GM23338 (cell line): ENCODE measurements at regions not wholly inside any gene's neighbourhood (a gene's known extent, or its start where the extent isn't known, plus 50 kb on each side); places are given as distances from the start of the nearest gene placed in this dataset.

Source experiments
- ATAC-seq: fragments of 200-7000 bp; cut with Tn5 transposase; 3 replicates; pipeline ENCODE4 v1.9.1; 2020
- DNase-seq: peaks from one replicate; pipeline ENCODE4 v3.0.0-alpha.2; 2015; ENCODE audit warnings: low spot score
- H2AFZ ChIP-seq: fragments of 200-600 bp; sonication (generic); 2 replicates; pipeline ENCODE4 v1.8.0; 2016; ENCODE audit warnings: antibody characterized with exemption, mild to moderate bottlenecking, moderate library complexity
- H3F3A ChIP-seq: fragments of 200-600 bp; sonication (generic); replicated peaks from 2 replicates; pipeline ENCODE4 v1.8.0; 2017; ENCODE audit warnings: antibody characterized with exemption, mixed run types, low read depth
- H3K27ac ChIP-seq: fragments of 200-600 bp; sonication (generic); 2 replicates; pipeline ENCODE4 v1.6.1; 2016; ENCODE audit warnings: low read depth
- H3K27me3 ChIP-seq: fragments of 200-600 bp; sonication (generic); 2 replicates; pipeline ENCODE4 v1.8.0; 2016; ENCODE audit warnings: mild to moderate bottlenecking, mixed run types, moderate library complexity; ENCODE audit not compliant: insufficient read depth
- H3K36me3 ChIP-seq: fragments of 200-600 bp; sonication (generic); 2 replicates; pipeline ENCODE4 v1.8.0; 2016; ENCODE audit warnings: mild to moderate bottlenecking; ENCODE audit not compliant: insufficient read depth
- H3K4me1 ChIP-seq: fragments of 200-600 bp; sonication (generic); 2 replicates; pipeline ENCODE4 v1.8.0; 2016; ENCODE audit warnings: mild to moderate bottlenecking, moderate library complexity; ENCODE audit not compliant: insufficient read depth
- H3K4me2 ChIP-seq: fragments of 200-600 bp; sonication (generic); 2 replicates; pipeline ENCODE4 v1.7.1; 2017; ENCODE audit warnings: mixed run types
- H3K4me3 ChIP-seq: fragments of 200-600 bp; sonication (generic); 2 replicates; pipeline ENCODE4 v1.6.1; 2016; ENCODE audit warnings: mixed run types
- H3K79me2 ChIP-seq: fragments of 200-600 bp; sonication (generic); replicated peaks from 2 replicates; pipeline ENCODE4 v1.8.0; 2017; ENCODE audit warnings: mild to moderate bottlenecking; ENCODE audit not compliant: insufficient read depth
- H3K9me2 ChIP-seq: fragments of 200-600 bp; sonication (generic); 2 replicates; pipeline ENCODE4 v1.8.0; 2017; ENCODE audit not compliant: insufficient read depth
- H4K20me1 ChIP-seq: fragments of 200-600 bp; sonication (generic); replicated peaks from 2 replicates; pipeline ENCODE4 v1.8.0; 2017; ENCODE audit warnings: mild to moderate bottlenecking; ENCODE audit not compliant: insufficient read depth
- H3K27ac Mint-ChIP-seq: 2 replicates; pipeline ENCODE4 v1.8.0; 2020; ENCODE audit warnings: inconsistent platforms, mild to moderate bottlenecking, moderate library complexity, mixed read lengths
- H3K27me3 Mint-ChIP-seq: 3 replicates; pipeline ENCODE4 v1.8.0; 2022; ENCODE audit warnings: low read depth, mild to moderate bottlenecking, moderate library complexity, mixed read lengths, inconsistent platforms; ENCODE audit not compliant: insufficient read depth, poor library complexity
- H3K36me3 Mint-ChIP-seq: 3 replicates; pipeline ENCODE4 v1.8.0; 2021; ENCODE audit warnings: low read depth, mild to moderate bottlenecking, inconsistent platforms, moderate library complexity, mixed read lengths
- H3K4me1 Mint-ChIP-seq: 3 replicates; pipeline ENCODE4 v1.8.0; 2020; ENCODE audit warnings: mild to moderate bottlenecking, inconsistent platforms, mixed read lengths
- H3K4me3 Mint-ChIP-seq: 3 replicates; pipeline ENCODE4 v1.8.0; 2021; ENCODE audit warnings: moderate library complexity, mild to moderate bottlenecking, inconsistent platforms, mixed read lengths
- H3K9me3 Mint-ChIP-seq: 3 replicates; pipeline ENCODE4 v1.8.0; 2020; ENCODE audit warnings: moderate library complexity, mild to moderate bottlenecking, inconsistent platforms, mixed read lengths
- CREB1 ChIP-seq: fragments of 250-450 bp; sonication (Bioruptor Pico); IDR thresholded peaks from 2 replicates; pipeline ENCODE4 v1.5.0; 2020; ENCODE audit warnings: low read depth, mild to moderate bottlenecking, moderate library complexity
- EZH2 ChIP-seq: fragments of 200-600 bp; sonication (generic); IDR thresholded peaks from one replicate; pipeline ENCODE4 v1.8.0; 2017; ENCODE audit warnings: antibody characterized with exemption, mild to moderate bottlenecking, low read depth; ENCODE audit not compliant: unreplicated experiment
- EZH2phosphoT487 ChIP-seq: fragments of 200-600 bp; sonication (generic); IDR thresholded peaks from one replicate; pipeline ENCODE4 v1.8.1; 2018; ENCODE audit warnings: antibody characterized with exemption; ENCODE audit not compliant: unreplicated experiment
- JUNB ChIP-seq: IDR thresholded peaks from one replicate; pipeline ENCODE4 v1.6.1; 2016; ENCODE audit warnings: antibody characterized with exemption; ENCODE audit not compliant: unreplicated experiment
- NANOG ChIP-seq: IDR thresholded peaks from 2 replicates; pipeline ENCODE4 v1.6.1; 2016; ENCODE audit warnings: antibody characterized with exemption, borderline replicate concordance
- POLR2AphosphoS5 ChIP-seq: IDR thresholded peaks from 2 replicates; pipeline ENCODE4 v1.6.1; 2016; ENCODE audit warnings: antibody characterized with exemption, low read depth
- REST ChIP-seq: IDR thresholded peaks from one replicate; pipeline ENCODE4 v1.6.1; 2018; ENCODE audit warnings: antibody characterized with exemption; ENCODE audit not compliant: unreplicated experiment
- STAT1 ChIP-seq: IDR thresholded peaks from one replicate; pipeline ENCODE4 v1.6.1; 2016; ENCODE audit warnings: antibody characterized with exemption; ENCODE audit not compliant: unreplicated experiment
- ZNF114 ChIP-seq: fragments of 250-450 bp; sonication (Bioruptor Pico); IDR thresholded peaks from 2 replicates; pipeline ENCODE4 v1.5.0; 2020; ENCODE audit warnings: mild to moderate bottlenecking, moderate library complexity
- ZNF331 ChIP-seq: fragments of 250-450 bp; sonication (Bioruptor Pico); IDR thresholded peaks from 2 replicates; pipeline ENCODE4 v1.5.0; 2020; ENCODE audit warnings: low read depth, mild to moderate bottlenecking, moderate library complexity
- TF ChIP-seq, protein P1 (sequence below), 2 experiments: fragments of 200-600 bp in 1 of 2; sonication (generic) in 1 of 2; conservative IDR thresholded peaks; 2 replicates each; pipeline versions ENCODE4 v1.5.1 to v1.6.1; 2016 to 2017; ENCODE audit warnings: antibody characterized with exemption in 2 of 2, low read depth in 2 of 2, mild to moderate bottlenecking in 2 of 2, moderate library complexity in 1 of 2
- TF ChIP-seq, protein P2 (sequence below): fragments of 250-450 bp; sonication (Bioruptor Pico); IDR thresholded peaks from 2 replicates; pipeline ENCODE4 v1.5.0; 2020; ENCODE audit warnings: mild to moderate bottlenecking, moderate library complexity
- TF ChIP-seq, protein P3 (sequence below): IDR thresholded peaks from 2 replicates; pipeline ENCODE4 v1.6.1; 2016; ENCODE audit warnings: antibody characterized with exemption

GRCh38 chr5:77859306-77859705, 83.2 kb upstream of the TBCA start:
- no peaks in the 10 kb centered on the region for H3K36me3 ChIP-seq
- ATAC-seq: no peak
- no peaks in the 10 kb centered on the region for H4K20me1 ChIP-seq
- no peak overlapping the region for H3K4me3 ChIP-seq
- no peak overlapping the region for H2AFZ ChIP-seq
- H3K4me3 Mint-ChIP-seq: no peak overlapping the region
- peaks cover 10% of the 10 kb centered on the region for H3K4me1 Mint-ChIP-seq
- TF ChIP-seq JUNB (no peak), ZNF114 (CRISPR knock-in tag) (no peak), EZH2 (no peak), ZNF331 (CRISPR knock-in tag) (no peak), REST (no peak), EZH2phosphoT487 (no peak), POLR2AphosphoS5 (no peak), STAT1 (no peak), CREB1 (CRISPR knock-in tag) (no peak), NANOG (no peak)
- TF ChIP-seq, protein P1, sequence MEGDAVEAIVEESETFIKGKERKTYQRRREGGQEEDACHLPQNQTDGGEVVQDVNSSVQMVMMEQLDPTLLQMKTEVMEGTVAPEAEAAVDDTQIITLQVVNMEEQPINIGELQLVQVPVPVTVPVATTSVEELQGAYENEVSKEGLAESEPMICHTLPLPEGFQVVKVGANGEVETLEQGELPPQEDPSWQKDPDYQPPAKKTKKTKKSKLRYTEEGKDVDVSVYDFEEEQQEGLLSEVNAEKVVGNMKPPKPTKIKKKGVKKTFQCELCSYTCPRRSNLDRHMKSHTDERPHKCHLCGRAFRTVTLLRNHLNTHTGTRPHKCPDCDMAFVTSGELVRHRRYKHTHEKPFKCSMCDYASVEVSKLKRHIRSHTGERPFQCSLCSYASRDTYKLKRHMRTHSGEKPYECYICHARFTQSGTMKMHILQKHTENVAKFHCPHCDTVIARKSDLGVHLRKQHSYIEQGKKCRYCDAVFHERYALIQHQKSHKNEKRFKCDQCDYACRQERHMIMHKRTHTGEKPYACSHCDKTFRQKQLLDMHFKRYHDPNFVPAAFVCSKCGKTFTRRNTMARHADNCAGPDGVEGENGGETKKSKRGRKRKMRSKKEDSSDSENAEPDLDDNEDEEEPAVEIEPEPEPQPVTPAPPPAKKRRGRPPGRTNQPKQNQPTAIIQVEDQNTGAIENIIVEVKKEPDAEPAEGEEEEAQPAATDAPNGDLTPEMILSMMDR (conservative IDR thresholded peaks at IDR 0.05; ENCODE audit: low read depth in 2 of 2): no peak
- TF ChIP-seq, protein P2, sequence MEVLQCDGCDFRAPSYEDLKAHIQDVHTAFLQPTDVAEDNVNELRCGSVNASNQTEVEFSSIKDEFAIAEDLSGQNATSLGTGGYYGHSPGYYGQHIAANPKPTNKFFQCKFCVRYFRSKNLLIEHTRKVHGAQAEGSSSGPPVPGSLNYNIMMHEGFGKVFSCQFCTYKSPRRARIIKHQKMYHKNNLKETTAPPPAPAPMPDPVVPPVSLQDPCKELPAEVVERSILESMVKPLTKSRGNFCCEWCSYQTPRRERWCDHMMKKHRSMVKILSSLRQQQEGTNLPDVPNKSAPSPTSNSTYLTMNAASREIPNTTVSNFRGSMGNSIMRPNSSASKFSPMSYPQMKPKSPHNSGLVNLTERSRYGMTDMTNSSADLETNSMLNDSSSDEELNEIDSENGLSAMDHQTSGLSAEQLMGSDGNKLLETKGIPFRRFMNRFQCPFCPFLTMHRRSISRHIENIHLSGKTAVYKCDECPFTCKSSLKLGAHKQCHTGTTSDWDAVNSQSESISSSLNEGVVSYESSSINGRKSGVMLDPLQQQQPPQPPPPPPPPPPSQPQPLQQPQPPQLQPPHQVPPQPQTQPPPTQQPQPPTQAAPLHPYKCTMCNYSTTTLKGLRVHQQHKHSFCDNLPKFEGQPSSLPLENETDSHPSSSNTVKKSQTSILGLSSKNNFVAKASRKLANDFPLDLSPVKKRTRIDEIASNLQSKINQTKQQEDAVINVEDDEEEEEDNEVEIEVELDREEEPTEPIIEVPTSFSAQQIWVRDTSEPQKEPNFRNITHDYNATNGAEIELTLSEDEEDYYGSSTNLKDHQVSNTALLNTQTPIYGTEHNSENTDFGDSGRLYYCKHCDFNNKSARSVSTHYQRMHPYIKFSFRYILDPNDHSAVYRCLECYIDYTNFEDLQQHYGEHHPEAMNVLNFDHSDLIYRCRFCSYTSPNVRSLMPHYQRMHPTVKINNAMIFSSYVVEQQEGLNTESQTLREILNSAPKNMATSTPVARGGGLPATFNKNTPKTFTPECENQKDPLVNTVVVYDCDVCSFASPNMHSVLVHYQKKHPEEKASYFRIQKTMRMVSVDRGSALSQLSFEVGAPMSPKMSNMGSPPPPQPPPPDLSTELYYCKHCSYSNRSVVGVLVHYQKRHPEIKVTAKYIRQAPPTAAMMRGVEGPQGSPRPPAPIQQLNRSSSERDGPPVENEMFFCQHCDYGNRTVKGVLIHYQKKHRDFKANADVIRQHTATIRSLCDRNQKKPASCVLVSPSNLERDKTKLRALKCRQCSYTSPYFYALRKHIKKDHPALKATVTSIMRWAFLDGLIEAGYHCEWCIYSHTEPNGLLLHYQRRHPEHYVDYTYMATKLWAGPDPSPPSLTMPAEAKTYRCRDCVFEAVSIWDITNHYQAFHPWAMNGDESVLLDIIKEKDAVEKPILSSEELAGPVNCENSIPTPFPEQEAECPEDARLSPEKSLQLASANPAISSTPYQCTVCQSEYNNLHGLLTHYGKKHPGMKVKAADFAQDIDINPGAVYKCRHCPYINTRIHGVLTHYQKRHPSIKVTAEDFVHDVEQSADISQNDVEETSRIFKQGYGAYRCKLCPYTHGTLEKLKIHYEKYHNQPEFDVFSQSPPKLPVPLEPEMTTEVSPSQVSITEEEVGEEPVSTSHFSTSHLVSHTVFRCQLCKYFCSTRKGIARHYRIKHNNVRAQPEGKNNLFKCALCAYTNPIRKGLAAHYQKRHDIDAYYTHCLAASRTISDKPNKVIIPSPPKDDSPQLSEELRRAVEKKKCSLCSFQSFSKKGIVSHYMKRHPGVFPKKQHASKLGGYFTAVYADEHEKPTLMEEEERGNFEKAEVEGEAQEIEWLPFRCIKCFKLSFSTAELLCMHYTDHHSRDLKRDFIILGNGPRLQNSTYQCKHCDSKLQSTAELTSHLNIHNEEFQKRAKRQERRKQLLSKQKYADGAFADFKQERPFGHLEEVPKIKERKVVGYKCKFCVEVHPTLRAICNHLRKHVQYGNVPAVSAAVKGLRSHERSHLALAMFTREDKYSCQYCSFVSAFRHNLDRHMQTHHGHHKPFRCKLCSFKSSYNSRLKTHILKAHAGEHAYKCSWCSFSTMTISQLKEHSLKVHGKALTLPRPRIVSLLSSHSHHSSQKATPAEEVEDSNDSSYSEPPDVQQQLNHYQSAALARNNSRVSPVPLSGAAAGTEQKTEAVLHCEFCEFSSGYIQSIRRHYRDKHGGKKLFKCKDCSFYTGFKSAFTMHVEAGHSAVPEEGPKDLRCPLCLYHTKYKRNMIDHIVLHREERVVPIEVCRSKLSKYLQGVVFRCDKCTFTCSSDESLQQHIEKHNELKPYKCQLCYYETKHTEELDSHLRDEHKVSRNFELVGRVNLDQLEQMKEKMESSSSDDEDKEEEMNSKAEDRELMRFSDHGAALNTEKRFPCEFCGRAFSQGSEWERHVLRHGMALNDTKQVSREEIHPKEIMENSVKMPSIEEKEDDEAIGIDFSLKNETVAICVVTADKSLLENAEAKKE (CRISPR knock-in tag): no peak
- TF ChIP-seq, protein P3, sequence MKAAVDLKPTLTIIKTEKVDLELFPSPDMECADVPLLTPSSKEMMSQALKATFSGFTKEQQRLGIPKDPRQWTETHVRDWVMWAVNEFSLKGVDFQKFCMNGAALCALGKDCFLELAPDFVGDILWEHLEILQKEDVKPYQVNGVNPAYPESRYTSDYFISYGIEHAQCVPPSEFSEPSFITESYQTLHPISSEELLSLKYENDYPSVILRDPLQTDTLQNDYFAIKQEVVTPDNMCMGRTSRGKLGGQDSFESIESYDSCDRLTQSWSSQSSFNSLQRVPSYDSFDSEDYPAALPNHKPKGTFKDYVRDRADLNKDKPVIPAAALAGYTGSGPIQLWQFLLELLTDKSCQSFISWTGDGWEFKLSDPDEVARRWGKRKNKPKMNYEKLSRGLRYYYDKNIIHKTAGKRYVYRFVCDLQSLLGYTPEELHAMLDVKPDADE: no peak
- H3K27me3 ChIP-seq: peaks cover 67% of the 10 kb centered on the region
- H3K79me2 ChIP-seq: no peaks in the 10 kb centered on the region
- no peak overlapping the region for H3K4me2 ChIP-seq
- H3K9me3 Mint-ChIP-seq: no peaks in the 10 kb centered on the region
- no peak for DNase-seq
- no peak overlapping the region for H3K27ac ChIP-seq
- H3K9me2 ChIP-seq: 0 out of 2 replicates have a peak, but pooled peaks cover 3% of the 10 kb centered on the region
- H3K27me3 Mint-ChIP-seq: peaks cover 26% of the 10 kb centered on the region
- H3K27ac Mint-ChIP-seq: no peak overlapping the region
- H3K4me1 ChIP-seq: no peaks in the 10 kb centered on the region
- H3F3A ChIP-seq: no peaks in the 10 kb centered on the region
- H3K36me3 Mint-ChIP-seq: no peaks in the 10 kb centered on the region
